Tongue (tissue), 1 donor: ENCODE measurements at regions not wholly inside any gene's neighbourhood (a gene's known extent, or its start where the extent isn't known, plus 50 kb on each side); places are given as distances from the start of the nearest gene placed in this dataset.

Experiments used
- DNase-seq: peaks from one replicate; pipeline ENCODE4 v3.0.0-alpha.2; 2015

DNA sequence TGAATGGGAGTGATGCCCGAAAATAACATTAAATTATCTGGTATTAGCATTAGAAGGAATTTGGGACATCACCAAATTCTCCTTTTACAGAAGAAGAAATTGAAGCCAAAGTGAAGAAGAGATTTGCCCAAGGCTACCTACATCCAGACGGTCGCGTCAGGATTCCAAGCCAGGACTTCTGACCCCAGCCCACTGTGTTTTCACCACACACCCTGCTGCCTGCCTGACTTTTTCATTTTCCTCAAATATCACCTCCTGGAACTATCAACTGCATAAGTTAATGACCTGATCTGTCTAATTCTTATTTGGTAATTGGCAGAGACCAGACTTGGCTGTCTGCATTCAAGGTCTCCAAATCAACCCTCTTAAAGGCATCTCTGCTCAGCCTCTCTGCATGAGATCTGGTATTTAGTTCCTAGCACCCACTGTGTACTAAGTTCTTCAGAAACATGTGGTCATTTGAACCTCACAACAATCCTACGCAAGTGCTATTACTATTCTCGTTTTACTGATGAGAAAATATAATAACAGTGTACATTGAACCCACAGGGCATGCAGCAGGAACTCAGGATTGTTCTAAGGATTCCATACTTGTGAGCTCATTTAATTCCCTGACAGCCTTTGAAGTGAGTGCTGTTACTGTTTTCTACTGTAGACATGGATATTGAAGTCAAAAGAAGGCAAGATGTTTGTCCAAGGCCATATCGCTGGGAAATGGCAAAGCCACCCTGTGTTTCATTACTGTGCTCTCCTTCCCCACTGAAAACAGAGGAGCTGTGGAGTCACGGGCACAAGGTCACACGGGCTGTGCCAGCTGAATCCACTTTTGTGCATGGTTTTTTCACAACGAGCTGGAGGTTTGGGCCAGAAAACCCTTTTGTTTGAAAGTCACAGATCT lies 195.2 kb upstream of the C1QTNF7 start:
- no peak for DNase-seq

GRCh38 chr4:15233264-15233597 lies 194.6 kb upstream of the C1QTNF7 start:
- peak; percentile 89 for DNase-seq

GRCh38 chr4:15233626-15234025 lies 194.2 kb upstream of the C1QTNF7 start:
- DNase-seq, result no peak

GRCh38 chr4:15234116-15234855 lies 193.5 kb upstream of the C1QTNF7 start:
- DNase-seq, result peak; percentile 24

DNA sequence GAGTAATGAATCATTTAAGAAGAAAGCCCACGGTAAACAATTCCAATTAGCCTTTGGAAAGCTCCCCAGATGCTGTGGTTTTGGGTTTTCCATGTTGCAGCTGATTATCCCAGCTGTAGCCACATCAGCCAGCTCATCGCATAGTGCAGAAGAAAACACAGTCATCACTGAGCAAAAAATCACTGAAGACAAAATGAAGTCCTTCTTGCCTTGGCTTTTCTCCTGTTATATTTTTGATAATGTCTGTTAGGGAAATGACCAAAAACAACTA lies 193.0 kb upstream of the C1QTNF7 start:
- DNase-seq, result peak; percentile 66

DNA sequence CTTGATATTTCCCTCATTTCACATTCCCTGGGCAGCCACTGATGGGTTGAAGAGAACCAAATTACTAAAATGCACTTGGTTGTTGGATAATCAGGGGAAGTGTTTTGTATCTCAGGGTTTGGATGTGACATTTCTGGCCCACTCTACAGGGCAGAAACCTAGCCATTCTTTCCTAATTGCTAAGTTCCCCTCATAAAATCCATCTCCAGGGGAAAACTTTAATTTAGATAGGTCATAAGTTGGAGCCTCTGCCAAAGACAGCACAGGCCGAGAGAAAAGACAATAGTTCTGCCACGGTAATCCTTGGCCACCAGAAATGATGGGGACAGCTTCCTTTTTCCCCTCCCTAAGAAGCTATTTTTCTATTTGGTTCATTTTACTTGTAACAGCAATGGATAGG lies 192.7 kb upstream of the C1QTNF7 start:
- peak; percentile 20 for DNase-seq

DNA sequence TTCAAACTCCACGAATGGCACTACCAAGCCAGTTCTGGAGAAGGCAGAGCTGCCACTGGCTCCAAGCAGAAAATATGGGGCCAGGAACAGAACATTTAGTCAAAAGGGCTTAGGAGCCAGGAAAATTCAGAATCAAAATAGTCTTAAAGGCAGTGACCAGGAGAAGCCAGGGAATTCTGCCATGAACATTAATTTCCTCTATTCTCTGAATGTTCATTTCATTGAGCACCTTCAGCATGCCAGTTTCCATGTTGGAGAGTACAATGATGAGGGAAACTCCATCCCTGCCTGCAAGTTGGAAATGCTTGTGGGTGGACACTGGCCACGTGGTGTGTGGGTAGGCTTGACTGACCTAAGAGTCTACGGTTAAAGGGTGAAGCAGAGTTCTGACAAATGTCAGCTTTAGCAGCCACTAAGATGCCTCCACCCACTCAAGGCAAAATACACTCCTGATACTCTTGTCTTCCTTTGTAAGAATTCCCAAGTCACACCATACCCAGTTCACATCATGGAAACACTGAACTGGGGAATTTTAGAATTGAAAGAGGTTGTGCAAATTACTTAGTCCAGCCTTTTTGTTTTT lies 190.1 kb upstream of the C1QTNF7 start:
- no peak for DNase-seq

DNA sequence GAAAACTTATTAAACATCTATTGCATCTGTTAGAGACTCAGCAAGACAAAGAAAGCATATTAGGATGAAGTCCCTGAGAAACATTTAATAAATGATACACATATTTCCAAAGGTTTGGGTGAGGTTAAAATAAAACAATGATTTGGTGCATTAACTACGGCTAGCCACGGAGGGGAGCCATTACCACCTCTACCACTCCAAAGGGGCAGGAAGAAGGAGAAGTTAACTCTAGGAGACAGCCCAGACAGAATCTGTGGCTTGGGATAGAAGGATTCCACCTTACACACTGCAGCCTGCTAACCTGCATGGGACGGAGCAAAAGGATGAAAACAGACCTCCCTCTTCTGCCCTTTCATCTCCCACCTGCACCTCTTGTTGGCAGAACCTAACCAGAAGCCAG lies 189.1 kb upstream of the C1QTNF7 start:
- DNase-seq, result peak; percentile 57

- peak; percentile 78 for DNase-seq
Measured at GRCh38 chr4:15239866-15240265, 188.0 kb upstream of the C1QTNF7 start.

DNA sequence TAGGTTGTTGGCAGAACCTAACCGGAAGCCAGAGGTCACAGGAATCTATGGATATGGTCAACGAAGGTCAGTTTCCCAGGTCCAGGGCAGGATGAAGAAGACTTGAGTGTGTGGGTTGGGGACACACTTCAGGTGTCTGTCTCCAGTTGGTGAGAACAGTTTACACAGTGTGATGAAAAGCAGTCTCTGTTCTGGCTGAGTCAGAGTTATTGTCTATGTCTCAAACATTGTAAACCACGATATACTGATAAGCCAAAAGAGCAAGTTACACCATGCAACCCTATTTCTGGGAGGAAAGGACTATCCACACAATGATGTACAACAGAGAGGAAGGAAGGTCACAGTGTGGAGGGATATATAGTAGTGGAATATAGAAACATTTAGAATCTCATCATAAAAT lies 187.1 kb upstream of the C1QTNF7 start:
- DNase-seq, result no peak

DNA sequence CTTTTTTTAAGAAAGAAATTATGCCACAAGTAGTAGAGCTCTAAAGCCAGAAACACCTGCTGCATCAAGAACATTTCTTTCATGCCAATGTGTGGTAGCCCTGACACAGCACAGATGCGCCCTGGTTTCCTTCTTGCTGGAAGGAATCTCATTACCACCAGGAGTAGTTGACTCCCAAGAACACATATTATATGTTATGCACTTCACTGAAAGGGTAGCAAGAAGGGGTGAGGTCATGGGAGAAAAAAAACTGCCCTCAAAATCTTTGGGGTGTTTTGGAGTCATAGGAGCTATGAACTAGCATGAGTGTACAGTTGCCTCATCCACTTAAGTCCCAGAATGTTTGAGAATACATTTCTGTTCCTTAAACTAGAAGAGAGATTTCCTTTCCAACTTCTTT lies 185.8 kb upstream of the C1QTNF7 start:
- no peak for DNase-seq

DNA sequence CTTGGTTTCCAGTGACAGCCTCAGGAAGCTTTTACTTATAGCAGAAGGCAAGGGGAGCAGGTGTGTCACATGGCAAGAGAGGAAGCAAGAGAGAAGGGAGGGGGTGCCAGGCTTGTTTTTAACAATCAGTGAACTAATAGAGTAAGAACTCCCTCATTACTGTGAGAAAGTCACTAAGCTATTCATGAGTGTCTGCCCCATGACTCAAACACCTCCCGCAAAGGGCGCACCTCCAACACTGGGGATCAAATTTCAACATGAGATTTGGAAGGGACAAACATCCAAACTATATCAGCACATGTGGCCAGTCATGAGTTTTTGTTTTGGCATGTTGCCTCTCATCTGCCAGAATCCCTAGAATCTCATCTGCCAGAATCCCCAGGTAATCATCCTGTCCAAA lies 183.5 kb upstream of the C1QTNF7 start:
- no peak for DNase-seq

- no peak for DNase-seq
Measured at GRCh38 chr4:15245006-15245530, 182.8 kb upstream of the C1QTNF7 start.

GRCh38 chr4:15250021-15250441 lies 177.8 kb upstream of the C1QTNF7 start:
- DNase-seq, result peak; percentile 88

GRCh38 chr4:15253349-15253748 lies 174.5 kb upstream of the C1QTNF7 start:
- DNase-seq, result no peak

GRCh38 chr4:15254236-15254880 lies 173.5 kb upstream of the C1QTNF7 start:
- DNase-seq, result no peak

GRCh38 chr4:15255537-15255936 lies 172.3 kb upstream of the C1QTNF7 start:
- DNase-seq, result no peak

DNA sequence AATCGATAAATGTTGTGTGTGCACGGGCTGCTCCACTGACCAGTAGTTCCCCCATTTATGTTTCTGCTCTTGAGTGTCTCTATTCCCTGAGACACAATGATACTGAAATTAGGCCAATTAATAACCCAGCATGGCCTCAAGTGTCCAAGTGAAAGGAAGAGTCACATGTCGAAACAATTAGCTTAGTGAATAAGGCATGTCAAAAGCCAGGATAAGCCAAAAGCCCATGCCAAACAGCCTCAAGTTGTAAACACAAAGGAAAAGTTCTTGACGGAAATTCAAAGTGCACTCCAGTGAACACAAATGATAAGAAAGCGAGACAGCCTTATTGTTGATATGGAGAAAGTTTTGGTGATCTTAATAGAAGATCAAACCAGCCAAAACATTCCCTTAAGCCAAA lies 167.1 kb upstream of the C1QTNF7 start:
- DNase-seq, result no peak

DNA sequence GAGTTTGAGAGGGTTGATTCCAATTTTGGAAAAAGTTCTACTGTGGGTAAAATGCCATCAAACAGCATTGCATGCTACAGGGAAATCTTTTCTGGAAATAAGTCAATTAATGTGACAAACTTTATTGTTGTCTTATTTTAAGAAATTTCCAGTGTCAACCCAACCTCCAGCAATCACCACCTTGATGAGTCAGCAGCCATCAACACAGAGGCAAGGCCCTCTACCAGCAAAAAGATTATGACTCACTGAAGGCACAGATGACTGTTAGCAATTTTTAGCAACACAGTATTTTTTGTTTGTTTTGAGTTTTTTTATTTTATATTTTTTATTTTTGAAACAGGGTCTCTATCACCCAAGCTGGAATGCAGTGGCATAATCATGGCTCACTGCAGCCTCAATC lies 165.4 kb upstream of the C1QTNF7 start:
- DNase-seq, result no peak

- no peak for DNase-seq
Measured at GRCh38 chr4:15270201-15270600, 157.6 kb upstream of the C1QTNF7 start.

DNA sequence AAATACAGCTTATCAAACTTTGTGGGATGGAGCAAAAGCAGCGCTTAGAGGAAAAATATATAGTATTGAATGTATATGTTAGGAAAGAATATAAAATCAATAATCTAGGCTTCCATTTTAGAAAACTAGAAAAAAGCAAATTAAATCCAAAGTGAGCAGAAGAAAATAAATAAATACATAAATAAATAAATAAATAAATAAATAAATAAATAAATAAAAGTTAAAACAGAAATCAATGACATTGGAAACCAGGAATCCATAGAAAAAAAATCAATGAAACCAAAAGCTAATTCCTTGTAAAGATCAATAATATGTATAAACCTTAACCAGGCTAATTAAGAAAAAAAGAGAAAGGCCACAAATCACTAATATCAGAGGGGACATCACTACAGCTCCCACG lies 141.8 kb upstream of the C1QTNF7 start:
- no peak for DNase-seq

DNA sequence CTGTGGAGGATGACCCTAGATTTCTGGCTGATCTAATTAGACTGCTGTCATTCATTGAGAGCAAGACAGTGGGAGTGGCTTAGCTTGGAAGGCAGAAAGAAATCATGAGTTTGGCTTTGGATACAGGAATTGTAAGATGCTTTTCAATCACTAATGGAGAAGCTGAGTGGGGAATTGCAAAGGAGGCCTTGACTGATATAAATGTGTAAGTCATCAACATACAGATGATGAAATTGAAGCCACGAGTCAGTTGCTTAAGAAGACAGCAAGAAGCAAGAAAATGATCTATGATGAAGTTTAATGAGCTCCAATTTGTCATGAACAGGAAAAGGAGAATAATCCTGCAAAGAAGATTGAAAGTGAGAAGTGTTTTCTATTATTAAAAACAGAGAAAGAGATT lies 136.7 kb upstream of the C1QTNF7 start:
- no peak for DNase-seq

- DNase-seq, result no peak
Measured at GRCh38 chr4:15293711-15294110, 134.1 kb upstream of the C1QTNF7 start.
